HG02759 (cell line): ENCODE measurements at regions not wholly inside any gene's neighbourhood (a gene's known extent, or its start where the extent isn't known, plus 50 kb on each side); places are given as distances from the start of the nearest gene placed in this dataset.
A peak's percentile ranks its signal among the peaks of the same experiment; 100 is the strongest.
"Not testable (repeated sequence)": the region's sequence is repeated elsewhere in the genome, so short reads cannot be mapped to it uniquely, and the experiment has no call there.

Experiments
- ATAC-seq: cut with Tn5 transposase; IDR thresholded peaks from one replicate; pipeline ENCODE4 v1.9.1; 2021; ENCODE audit warnings: mild to moderate bottlenecking, moderate library complexity; ENCODE audit not compliant: unreplicated experiment

DNA sequence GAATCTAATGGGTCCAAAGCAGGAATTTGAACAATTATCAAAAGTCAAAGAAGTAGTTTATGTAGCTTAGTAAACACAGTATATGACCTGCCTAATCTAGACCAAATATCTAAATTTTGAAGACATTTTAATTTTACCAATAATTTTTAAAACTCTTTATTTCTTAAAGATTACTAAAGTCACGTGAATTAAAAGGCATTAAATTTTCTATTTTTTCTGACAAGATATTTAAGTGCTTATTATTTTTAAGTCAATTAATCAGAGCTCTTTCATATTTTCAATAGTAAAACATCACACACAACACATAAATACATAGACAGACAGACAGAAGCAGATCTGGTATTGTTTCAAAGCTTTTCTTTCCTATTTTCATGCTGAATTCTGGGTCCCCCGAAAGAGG, 89.5 kb downstream of the ZNF467 start:
- no peak for ATAC-seq

DNA sequence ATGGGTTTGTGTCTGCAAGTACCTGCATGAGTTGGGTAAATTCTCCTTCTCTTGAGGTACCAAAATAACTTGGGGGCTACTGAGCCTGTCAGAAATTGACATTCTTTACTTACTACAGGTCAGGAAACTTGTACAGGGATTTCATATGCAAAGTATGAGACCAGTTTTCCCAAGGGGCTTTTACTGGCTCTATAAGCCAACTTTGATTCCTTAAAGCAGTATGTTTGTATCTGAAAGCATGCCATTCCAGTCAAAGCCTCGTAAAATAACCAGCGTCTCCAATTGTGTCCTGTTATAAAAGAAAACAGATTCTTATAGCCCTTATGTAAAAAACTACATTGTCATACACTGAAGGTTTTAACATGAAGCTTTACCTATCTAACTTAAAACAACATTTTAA, 90.2 kb downstream of the ZNF467 start:
- ATAC-seq, result no peak

DNA sequence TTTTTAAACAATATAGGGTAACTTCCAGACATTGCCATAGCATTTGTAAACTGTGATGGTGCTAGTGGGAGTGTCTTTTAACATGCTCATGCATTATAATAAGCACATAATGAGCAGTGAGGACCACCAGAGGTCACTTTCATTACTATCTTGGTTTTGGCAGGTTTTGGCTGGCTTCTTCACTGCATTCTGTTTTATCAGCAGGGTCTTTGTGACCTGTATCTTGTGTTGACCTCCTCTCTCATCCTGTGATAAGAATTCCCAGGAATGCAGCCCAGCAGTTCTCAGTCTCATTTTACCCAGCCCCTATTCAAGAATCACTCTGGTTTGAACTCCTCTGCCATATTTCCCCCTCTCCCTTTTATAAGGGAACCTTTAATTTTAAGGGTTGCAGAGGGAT, 91.3 kb downstream of the ZNF467 start:
- no peak for ATAC-seq

DNA sequence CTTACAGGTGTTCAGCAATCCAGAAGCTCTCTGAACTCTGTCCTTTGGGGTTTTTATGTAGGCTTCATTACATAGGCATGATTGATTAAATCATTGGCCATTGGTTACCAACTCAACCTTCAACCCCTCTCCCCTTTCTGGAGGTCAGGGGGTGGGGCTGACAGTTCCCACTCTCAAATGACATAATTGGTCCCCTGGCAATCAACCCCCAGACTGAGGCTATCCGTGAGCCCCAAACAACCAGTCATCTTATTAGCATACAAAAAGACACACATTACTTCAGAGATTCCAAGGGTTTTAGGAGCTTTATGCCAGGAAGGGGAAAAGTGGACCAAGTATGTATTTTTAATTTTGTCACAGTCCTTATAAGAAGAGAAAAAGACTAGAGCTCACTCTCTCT, 92.1 kb downstream of the ZNF467 start:
- ATAC-seq, result no peak

DNA sequence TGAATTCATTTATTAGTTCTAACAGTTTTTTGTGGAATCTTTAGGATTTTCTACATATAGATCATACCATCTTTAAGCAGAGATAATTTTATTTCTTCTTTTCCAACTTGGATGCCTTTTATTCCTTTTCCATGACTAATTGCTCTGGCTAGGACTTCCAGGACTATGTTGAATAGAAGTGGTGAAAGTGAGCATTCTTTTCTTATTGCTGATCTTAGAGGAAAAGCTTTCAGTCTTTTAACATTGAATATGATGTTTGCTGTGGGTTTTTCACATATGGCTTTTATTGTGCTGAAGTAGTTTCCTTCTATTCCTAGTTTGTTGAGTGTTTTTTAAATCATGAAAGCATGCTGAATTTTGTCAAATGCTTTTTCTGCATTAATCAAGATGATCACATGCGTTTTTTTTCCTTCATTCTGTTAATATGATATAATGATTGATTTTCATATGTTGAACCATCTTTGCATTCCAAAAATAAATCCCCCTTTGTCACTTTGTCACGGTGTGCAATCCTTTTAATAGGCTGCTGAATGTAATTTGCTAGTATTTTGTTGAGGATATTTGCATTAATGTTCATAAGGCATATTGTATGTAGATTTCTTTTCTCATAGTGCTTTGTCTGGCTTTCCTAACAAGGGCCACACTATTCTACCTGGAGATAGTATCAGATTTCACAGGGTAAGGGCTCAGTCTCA, 92.9 kb downstream of the ZNF467 start:
- no peak for ATAC-seq

DNA sequence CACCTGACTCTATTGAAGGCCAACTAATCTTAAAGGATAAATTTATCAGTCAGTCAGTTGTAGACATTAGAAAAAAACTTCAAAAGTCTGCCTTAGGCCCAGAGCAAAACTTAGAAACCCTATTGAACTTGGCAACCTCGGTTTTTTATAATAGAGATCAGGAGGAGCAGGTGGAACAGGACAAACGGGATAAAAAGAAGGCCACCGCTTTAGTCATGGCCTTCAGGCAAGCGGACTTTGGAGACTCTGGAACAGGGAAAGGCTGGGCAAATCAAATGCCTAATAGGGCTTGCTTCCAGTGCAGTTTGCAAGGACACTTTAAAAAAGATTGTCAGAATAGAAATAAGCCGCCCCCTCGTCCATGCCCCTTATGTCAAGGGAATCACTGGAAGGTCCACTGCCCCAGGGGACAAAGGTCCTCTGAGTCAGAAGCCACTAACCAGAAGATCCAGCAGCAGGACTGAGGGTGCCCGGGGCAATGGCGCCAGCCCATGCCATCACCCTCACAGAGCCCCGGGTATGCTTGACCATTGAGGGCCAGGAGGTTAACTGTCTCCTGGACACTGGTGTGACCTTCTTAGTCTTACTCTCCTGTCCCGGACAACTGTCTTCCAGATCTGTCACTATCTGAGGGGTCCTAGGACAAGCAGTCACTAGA, 98.5 kb downstream of the ZNF467 start:
- not testable (repeated sequence) for ATAC-seq

DNA sequence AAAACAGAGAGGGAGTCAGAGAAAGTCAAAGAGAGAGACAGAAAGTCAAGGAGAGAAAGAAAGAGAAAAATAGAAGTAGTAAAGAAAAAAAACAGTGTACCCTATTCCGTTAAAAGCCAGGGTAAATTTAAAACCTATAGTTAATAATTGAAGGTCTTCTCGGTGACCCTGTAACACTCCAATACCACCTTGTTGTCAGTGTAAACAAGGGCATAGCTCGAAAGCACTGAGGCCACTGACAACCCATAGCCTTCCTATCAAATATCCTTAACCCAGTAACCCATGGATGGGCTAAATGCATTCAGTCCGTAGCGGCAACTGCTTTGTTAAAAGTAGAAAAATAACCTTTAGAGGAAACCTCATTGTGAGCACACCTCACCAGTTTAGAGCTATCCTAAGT, 100.4 kb downstream of the ZNF467 start:
- ATAC-seq, result no peak

DNA sequence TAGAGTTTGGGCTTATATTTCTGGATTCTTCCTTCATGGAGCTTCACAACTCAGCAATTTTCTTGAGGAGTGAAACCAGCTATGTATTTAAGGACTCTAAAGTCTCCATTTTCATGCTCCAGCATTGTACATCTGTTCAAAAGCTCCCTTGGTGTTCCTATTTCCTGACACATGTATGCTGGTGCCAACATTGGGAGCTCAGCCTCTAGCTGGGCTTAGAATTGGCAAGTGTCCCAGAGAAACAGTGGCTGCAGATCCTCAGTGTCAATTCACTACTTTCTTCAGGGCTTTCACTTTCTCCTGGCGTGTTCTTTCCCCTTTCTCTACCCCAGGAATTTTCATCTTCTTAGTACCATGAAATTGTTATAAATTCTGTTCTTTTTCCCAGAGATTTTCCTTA, 103.1 kb downstream of the ZNF467 start:
- ATAC-seq, result no peak

DNA sequence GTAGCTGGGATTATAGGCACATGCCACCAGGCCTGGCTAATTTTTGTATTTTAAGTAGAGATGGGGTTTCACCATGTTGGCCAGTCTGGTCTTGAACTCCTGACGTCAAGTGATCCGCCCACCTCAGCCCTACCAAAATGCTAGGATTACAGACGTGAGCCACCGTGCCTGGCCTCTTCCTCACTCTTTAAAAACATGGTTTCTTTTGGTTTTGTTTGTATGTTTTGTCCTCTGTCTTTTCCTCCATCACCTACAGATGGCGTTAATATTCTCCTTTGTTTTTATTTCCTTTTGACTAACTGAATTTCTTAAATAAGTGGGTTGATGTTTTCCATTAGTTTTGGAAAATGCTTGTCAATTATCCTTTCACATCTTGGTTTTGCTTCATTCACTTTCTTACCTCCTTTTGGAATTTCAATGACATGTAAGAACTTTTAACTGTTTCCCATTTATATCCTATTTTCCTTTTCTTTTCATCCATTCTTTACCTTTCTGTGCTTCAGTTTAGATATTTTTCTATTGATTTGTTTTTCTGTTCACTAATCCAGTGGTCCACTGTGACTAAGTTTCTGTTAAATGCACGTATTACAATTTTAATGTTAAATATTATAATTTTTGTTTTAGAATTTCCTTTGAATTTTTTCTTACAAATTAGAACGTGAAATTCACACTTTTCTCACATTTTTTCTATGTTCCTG, 104.1 kb downstream of the ZNF467 start:
- ATAC-seq, result no peak

DNA sequence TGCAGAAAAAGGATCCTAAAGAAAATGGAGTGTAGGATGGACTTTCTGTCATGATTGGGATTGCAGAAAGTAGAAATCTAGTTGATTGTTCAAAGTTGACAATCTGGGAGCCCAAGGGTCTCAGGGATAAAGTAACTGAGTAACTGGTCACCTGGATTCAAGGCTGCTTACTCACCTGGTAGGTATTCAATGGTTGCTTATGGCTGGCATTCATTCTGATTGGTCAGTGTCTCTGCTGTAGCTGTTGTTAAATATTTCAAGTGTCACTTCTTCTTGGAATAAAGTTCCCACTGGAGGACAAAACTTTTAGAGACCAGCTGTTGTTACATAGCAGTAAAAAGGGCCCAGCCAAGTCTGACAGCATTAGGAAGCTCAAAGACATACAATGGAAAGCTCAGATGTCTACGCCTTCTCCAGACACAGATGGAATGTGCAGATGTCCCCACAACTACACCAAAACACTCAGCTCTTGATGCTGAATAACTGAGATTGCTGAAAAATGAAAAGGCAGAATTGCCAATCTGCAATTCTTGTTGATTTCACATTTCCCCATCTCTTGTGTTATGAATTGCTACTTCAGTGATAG, 106.9 kb downstream of the ZNF467 start:
- no peak for ATAC-seq

DNA sequence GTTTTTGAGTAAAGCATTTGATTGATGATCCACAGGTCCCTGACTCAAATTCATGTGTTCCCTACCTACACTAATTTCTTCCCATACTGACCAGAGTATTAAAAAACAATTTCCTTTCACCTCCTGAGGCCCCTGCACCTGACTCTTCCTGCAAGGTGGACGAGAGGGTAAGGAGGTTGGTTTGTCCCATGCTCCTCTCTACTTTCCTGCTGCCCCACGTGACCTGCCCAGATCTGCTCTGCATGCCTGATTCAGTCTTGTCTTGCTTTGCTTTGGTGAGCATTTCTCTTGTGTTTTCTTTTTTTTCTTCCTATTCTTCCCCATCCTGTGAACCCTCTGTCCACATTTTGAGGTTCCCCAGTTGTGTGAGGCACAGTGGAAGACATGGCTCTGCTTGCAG, 107.8 kb downstream of the ZNF467 start:
- not testable (repeated sequence) for ATAC-seq

DNA sequence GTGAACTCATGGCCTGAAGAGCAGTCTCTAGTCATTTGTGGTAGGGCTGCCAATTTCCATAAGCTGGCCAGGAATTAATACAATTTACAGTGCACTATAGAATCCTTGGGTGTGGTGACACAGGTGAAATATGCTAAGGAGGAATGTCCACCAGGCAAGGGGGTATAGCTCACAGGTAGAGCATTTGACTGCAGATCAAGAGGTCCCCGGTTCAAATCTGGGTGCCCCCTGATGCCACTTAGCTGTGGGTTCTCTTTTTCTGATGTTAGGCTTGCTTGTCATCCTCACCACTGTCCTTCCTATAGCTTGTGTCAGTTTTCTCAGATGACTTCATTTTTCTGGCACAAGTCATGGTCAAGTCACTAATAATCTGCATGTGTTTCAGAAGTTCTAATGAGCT, 108.7 kb downstream of the ZNF467 start:
- ATAC-seq, result no peak

DNA sequence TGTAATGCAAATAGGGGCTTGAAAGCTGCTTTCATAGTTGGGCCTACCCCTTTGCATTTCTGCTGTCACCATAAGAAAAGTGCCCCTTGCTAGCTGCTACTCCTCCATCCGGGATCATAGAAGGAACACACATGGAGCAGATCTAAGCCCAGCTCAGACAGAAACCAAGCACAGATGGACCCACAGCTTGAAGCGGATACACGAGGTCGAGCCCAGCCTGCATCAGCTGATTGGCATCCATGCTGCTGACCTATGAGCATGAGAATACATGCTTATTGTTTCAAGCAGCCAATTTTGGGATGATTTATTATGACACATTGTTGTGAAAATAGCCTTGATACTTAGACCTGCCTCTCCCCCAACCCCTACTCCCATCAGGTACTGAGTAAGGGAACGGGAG, 109.2 kb downstream of the ZNF467 start:
- ATAC-seq, result no peak

DNA sequence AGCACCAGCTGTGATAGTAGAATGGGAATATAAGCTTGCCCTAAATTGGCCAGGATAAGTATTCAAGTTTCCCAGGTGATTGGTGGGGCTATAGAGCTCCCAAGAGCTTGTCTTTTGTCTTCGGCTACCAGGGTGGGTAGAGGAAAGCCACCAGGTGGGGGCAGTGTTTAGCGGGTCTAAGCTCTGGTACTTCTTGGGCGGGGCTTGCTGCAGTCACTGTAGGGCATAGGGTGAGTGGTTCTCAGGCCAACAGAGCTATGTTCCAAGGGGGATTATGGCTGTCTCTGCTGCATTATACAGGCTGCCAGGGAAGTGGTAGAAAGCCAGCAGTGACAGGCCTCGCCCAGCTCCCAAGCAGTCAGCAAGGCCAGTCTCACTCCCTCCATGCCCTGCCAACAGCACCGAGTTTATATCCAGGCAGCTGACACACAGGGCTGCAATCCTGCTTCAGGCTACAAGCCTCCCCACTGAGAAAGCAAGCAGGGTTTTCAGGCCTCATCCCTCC, 110.7 kb downstream of the ZNF467 start:
- peak; percentile 94 for ATAC-seq

DNA sequence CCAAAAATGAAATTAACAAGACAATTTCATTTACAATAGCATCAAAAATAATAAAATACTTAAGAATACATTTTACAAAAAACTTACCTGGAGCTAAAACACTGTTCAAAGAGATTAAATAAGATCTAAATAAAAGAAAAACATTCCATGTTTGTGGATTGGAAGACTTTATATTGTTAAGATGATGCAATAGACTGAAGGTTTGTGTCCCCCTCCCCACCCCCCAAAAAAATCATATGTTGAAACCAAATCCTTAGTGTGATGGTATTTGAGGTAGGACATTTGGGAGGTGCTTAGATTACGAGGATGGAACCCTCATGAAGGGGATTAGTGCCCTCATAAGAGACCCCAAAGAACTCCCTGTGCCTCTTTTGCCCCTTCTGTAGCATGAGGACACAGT, 117.6 kb downstream of the ZNF467 start:
- no peak for ATAC-seq

DNA sequence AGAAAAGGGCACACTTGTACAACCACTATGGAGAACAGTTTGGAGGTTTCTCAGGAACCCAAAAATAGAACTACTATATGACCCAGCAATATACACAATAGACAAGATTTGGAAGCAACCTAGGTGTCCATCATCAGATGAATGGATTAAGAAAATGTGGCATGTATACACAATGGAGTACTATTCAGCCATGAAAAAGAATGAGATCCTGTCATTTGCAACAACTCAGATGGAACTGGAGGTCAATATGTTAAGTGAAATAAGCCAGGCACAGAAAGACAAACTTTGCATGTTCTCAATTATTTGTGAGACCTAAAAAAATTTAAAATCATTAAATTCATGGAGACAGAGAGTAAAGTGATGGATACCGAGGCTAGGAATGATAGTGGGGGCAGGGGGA, 118.8 kb downstream of the ZNF467 start:
- ATAC-seq, result no peak

DNA sequence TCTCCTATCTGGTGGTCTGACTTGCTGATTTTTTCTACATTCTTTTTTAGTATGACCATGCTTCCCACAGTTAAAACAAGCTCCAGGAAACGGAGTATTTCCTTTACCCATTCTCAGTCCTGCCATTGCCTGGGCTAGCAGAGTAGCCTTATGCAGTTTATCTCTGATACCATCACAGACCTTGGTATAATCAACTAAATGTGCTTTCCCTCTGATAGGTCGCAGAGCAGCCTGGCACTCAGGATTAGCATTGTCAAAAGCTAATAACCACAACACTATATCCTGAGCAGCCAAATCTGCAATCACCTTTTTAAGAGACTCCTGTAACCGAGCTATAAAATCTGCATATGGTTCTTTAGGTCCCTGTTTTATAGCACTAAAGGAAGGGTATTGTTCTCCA, 123.2 kb downstream of the ZNF467 start:
- not testable (repeated sequence) for ATAC-seq

DNA sequence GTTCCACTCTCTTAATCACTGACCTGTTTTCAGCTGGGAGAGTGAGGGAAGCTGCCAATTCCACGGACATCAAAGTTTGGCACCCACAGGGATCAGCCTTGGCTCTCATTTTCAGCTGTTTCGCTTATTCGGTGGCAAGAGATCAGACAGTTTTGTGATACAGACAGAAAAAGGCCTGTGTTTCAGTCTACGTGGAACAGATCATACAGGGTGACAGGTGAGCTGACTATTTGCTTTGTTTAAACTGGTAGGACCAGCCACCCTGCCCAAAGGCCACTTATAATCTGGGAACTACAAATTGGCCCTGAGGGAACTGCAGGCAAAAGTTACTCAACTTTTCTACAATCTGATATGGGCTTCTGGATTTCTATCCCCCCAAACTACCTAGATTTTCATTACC, 128.6 kb downstream of the ZNF467 start:
- ATAC-seq, result no peak

DNA sequence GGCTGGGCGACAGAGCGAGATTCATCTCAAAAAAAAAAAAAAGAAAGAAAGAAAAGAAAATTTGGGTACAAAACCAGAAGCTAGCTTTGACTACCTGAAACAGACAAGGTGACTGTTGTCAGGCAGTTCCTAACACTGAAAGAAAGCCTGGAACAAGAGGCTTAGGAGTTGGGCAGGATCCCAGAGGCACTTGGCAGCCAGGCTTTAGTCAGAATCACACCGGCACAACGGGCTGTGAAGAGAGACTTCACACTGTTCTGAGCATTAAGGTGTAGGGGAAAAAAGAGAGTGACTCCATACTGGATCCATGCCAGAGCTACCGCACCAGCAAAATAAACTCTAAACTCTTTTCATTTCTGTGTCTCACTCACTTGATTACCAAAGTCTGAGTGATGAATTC, 130.8 kb downstream of the ZNF467 start:
- no peak for ATAC-seq

DNA sequence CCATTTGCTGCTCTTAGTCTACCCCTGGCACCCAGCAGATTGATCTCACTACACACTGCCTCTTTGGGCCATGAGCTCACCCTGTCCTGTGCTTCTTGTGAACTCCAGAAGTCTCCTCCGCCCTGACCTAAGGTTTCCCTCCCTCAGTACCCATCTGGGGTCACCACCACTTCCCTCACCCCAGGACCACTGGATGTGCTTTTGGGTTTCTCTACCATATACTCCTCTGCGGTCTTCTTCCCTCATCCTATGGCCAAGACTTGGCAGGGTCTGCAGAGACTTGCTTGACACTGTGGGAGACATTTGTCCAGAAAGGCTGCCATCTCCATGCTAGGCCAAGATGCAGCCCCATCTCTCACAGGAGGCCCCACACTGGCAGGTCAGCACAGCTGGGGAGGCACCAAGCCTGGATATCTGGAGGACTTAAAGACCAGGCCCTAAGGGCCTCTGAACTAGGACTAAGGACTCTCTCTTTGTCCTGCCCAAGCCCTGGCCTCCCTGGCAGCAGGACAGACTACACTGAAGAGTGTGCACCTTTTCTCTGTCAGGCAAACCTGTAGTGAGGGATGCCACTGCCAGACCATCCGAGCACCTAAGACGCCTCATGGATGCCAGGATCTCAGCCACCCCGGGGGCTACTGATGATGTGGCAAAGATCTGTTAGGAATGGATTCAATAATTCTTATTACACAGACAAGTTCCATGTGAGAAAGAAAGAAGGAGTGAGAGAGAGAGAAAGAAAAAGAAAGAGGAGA, 134.6 kb downstream of the ZNF467 start:
- no peak for ATAC-seq
